GM13976 (cell line): ENCODE measurements at regions not wholly inside any gene's neighbourhood (a gene's known extent, or its start where the extent isn't known, plus 50 kb on each side); places are given as distances from the start of the nearest gene placed in this dataset.
"Not testable (repeated sequence)": the region's sequence is repeated elsewhere in the genome, so short reads cannot be mapped to it uniquely, and the experiment has no call there.

Experiments used
- DNase-seq: peaks from one replicate; pipeline ENCODE4 v3.0.0; 2012; ENCODE audit warnings: low spot score
- CTCF ChIP-seq: IDR thresholded peaks from 2 replicates; pipeline ENCODE4 v1.5.1; 2012; ENCODE audit warnings: borderline replicate concordance, mild to moderate bottlenecking; ENCODE audit not compliant: insufficient read depth; ENCODE audit errors: extremely low read depth, missing control alignments, control extremely low read depth
- in situ Hi-C: fragments of 300-500 bp; cut with MboI; formaldehyde crosslinking; loops from one replicate; pipeline ENCODE4 v1.12.0; 2022; ENCODE audit warnings: low sequenced_read_pairs, mixed read lengths, inconsistent platforms; ENCODE audit not compliant: unreplicated experiment

- DNase-seq = no peak
- TF ChIP-seq CTCF = no peak
- in situ Hi-C loops = no loop called here
These were observed 207.7 kb upstream of the PDZRN3 start for GRCh38 chr3:73832426-73832825.

DNA sequence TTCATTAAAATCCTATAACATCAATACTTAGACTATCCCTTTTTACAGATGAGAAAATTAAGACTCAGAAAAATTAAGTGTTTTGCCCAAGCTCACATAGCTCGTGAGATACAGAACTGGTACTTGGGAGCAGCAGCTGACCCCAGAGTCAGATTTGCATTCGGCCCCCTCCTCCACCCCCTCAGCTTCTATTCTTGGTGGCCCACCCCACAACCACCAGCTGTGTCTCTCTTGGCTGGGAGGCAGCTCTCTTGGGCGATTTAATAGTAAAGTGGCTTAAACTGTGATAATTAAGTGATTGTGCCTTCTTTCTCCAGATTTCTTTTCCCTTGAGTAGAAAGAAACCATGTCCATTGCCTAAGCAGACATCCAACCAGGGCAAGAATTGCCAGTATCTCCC is 203.6 kb upstream of the PDZRN3 start:
- no peak for TF ChIP-seq CTCF
- DNase-seq = no peak
- in situ Hi-C loops = no loop called here

DNA sequence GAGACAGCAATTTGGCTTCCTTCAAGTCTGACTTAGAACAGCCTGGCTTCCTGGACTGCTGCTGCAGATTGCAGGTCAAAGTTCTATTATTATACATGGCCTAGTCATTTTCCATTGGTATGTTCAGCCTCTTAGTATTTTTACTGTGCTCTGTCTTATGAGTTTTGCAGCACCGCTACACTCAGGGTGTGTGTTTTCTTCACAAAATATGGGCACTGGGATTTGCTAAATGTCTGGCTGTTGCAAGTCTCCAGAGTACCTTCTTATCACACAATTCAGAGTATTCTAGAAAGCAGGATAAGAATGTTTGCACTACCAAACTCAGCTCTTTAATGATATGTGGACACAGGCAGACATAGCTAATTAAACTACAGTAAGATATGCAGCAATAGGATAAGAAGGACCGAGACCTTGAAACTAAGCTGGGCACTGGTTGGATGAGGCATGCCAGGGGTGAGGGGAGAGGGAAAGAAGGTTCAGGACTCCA is 203.0 kb upstream of the PDZRN3 start:
- no peak for DNase-seq
- no peak for TF ChIP-seq CTCF
- in situ Hi-C loops = no loop called here

DNA sequence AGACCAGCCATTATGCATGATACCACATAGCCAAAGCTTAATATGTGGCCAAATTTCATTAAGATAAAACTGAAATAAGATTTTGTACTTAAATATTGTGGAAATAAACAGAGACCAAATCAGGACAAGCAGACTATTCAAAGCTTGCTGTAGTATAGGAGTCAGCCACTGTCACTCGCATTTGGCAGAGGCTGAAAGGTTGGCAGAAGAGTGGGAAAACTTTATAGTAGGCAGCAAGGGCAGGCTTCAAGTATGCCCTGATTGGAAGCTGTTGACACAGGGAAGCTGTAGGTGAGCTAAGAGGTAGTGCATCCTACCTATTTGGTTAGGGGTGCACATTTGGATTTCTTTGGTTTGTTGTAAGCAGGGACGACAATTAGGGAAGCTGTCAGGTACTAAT is 202.5 kb upstream of the PDZRN3 start:
- DNase-seq = no peak
- no peak for TF ChIP-seq CTCF
- in situ Hi-C loops = no loop called here

DNA sequence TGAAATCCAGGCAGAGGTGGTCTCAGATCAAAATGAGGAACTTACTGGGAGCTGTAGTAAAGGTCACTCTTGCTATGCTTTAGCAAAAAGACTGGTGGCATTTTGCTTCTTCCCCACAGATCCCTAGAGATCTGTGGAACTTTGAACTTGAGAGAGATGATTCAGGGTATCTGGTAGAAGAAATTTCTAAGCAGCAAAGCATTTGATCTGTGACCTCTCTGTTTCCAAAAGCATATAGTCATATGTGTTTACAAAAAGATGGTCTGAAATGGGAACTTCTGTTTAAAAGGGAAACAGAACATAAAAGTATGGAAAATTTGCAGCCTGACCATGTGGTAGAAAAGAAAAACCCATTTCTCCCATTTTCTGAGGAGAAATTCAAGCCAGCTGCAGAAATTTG is 196.2 kb upstream of the PDZRN3 start:
- in situ Hi-C loops, DNase-seq: not testable (repeated sequence)

DNA sequence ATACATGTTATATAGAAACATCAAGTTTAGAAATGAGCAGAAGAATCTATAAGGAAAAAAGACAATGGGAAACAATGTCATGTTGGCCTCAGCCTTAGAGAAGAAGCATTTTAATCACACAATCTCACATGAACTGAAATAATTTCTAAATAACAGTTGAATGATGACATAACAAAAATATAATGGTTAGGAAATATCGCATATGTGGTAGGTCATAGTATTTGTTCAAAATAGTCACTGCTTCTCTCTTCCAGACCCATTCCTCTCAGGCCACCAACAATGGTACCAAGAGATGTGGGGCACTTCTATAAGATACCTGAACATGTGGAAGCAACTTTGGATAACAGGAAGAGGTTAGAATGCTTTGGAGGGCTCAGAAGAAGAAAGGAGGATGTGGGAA is 195.7 kb upstream of the PDZRN3 start:
- in situ Hi-C loops = no loop called here
- no peak for DNase-seq
- TF ChIP-seq CTCF = no peak

GRCh38 chr3:73815966-73816365 is 191.2 kb upstream of the PDZRN3 start:
- TF ChIP-seq CTCF = no peak
- no peak for DNase-seq
- in situ Hi-C loops = no loop called here
